ENCODE measurements at regions not wholly inside any gene's neighbourhood (a gene's known extent, or its start where the extent isn't known, plus 50 kb on each side); places are given as distances from the start of the nearest gene placed in this dataset.

DNA sequence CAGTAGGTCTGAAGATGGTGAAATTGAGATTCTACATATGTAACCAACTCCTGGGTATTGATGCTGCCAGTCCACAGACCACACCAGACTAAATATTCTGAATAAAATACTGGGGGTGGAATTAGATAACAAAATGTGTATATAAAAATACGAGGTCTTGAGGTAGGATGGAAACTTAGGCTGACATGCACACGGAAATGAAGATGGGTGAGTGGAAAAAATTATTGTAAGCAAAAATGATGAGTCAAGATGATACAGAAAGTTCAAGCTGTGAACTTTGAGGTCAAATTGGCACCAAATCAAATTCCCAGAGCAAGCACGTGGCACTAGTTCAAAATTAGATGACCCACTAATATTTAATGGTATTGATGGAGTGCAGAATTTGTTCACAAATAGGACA lies 713.4 kb upstream of the ACO1 start:
- H3K27ac Mint-ChIP-seq (ENCODE audit: unreplicated experiment) = no peak overlapping the region
- CTCF ChIA-PET = no interaction called here

DNA sequence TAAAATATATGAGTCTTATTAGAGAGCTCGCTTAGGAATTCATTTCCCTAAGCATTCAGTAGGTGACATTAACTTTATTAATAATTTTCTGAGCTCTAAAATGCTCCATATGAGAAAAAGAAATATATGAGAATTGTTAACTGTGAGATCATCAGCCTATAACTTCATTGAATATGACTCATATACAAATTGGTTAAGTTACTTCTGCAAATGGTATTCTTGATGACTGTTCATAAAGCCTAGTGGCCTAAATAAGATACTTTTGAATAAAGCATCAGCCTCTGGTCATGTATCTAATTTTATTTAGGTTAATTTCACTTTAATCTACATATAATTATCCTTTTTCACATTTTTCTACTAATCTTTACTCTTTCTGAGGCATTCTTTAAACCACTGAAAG lies 710.2 kb upstream of the ACO1 start:
- intact Hi-C loops (cut with micrococcal nuclease; ENCODE audit: unreplicated experiment) = no loop called here
- H3K4me3 Mint-ChIP-seq (ENCODE audit: unreplicated experiment) = no peak overlapping the region
- no TSS peak for BruUV-seq (replicated peaks)
- no peaks in the 10 kb centered on the region for H3K9me3 Mint-ChIP-seq (ENCODE audit: unreplicated experiment)
- no peaks in the 10 kb centered on the region for H3K36me3 ChIP-seq (ENCODE audit: control insufficient read depth, insufficient read depth, low read length)
- H3K27me3 ChIP-seq (replicated peaks; ENCODE audit: control insufficient read depth, insufficient read depth, low read length) = no peaks in the 10 kb centered on the region
- H3K4me1 Mint-ChIP-seq (ENCODE audit: low read depth, unreplicated experiment) = no peaks in the 10 kb centered on the region
- H3K4me3 ChIP-seq (ENCODE audit: low read depth, low read length) = no peak overlapping the region
- H3K36me3 Mint-ChIP-seq (ENCODE audit: insufficient read depth, unreplicated experiment) = no peaks in the 10 kb centered on the region
- no peaks in the 10 kb centered on the region for H3K4me1 ChIP-seq
- no peak for TF ChIP-seq CTCF (IDR thresholded peaks at IDR 0.05; ENCODE audit: insufficient read depth in 1 of 2, low read depth in 1 of 2, low read length in 1 of 2, severe bottlenecking in 1 of 2, unreplicated experiment in 1 of 2)
- ChIA-PET POLR2A (no interaction called here), CTCF (no interaction called here)
- peaks cover 6% of the 10 kb centered on the region for H3K27me3 Mint-ChIP-seq (ENCODE audit: insufficient read depth, unreplicated experiment)
- H3K27ac Mint-ChIP-seq (ENCODE audit: unreplicated experiment) = no peak overlapping the region
- no peaks in the 10 kb centered on the region for H3K9me3 ChIP-seq
- no peak for DNase-seq

More for the DNA sequence above, 713.4 kb upstream of the ACO1 start:
- no peak overlapping the region for H3K4me3 ChIP-seq (ENCODE audit: low read depth, low read length)
- intact Hi-C loops (cut with micrococcal nuclease; ENCODE audit: unreplicated experiment) = no loop called here
- no peak for DNase-seq
- POLR2A ChIA-PET = no interaction called here
- H3K4me1 ChIP-seq = no peaks in the 10 kb centered on the region
- Mint-ChIP-seq H3K4me3 (ENCODE audit: unreplicated experiment) (no peak overlapping the region), H3K4me1 (ENCODE audit: low read depth, unreplicated experiment) (no peaks in the 10 kb centered on the region), H3K36me3 (ENCODE audit: insufficient read depth, unreplicated experiment) (no peaks in the 10 kb centered on the region), H3K9me3 (ENCODE audit: unreplicated experiment) (no peaks in the 10 kb centered on the region), H3K27me3 (ENCODE audit: insufficient read depth, unreplicated experiment) (peaks cover 2% of the 10 kb centered on the region)
- no peaks in the 10 kb centered on the region for H3K9me3 ChIP-seq
- no peaks in the 10 kb centered on the region for H3K27me3 ChIP-seq (replicated peaks; ENCODE audit: control insufficient read depth, insufficient read depth, low read length)
- no TSS peak for BruUV-seq (replicated peaks)
- no peak for TF ChIP-seq CTCF (IDR thresholded peaks at IDR 0.05; ENCODE audit: insufficient read depth in 1 of 2, low read depth in 1 of 2, low read length in 1 of 2, severe bottlenecking in 1 of 2, unreplicated experiment in 1 of 2)
- H3K36me3 ChIP-seq (ENCODE audit: control insufficient read depth, insufficient read depth, low read length) = no peaks in the 10 kb centered on the region

GRCh38 chr9:31677415-31677814 lies 707.0 kb upstream of the ACO1 start:
- no peak overlapping the region for H3K4me3 Mint-ChIP-seq (ENCODE audit: unreplicated experiment)
- Histone ChIP-seq H3K4me1 (no peaks in the 10 kb centered on the region), H3K9me3 (no peaks in the 10 kb centered on the region), H3K36me3 (ENCODE audit: control insufficient read depth, insufficient read depth, low read length) (no peaks in the 10 kb centered on the region), H3K4me3 (ENCODE audit: low read depth, low read length) (no peak overlapping the region), H3K27me3 (replicated peaks; ENCODE audit: control insufficient read depth, insufficient read depth, low read length) (no peaks in the 10 kb centered on the region)
- H3K27me3 Mint-ChIP-seq (ENCODE audit: insufficient read depth, unreplicated experiment) = peaks cover 9% of the 10 kb centered on the region
- BruUV-seq (replicated peaks) = no TSS peak
- intact Hi-C loops (cut with micrococcal nuclease; ENCODE audit: unreplicated experiment) = no loop called here
- ChIA-PET CTCF (no interaction called here), POLR2A (no interaction called here)
- H3K9me3 Mint-ChIP-seq (ENCODE audit: unreplicated experiment) = no peaks in the 10 kb centered on the region
- no peak for DNase-seq
- H3K4me1 Mint-ChIP-seq (ENCODE audit: low read depth, unreplicated experiment) = no peaks in the 10 kb centered on the region
- no peaks in the 10 kb centered on the region for H3K36me3 Mint-ChIP-seq (ENCODE audit: insufficient read depth, unreplicated experiment)
- H3K27ac Mint-ChIP-seq (ENCODE audit: unreplicated experiment) = no peak overlapping the region
- no peak for TF ChIP-seq CTCF (IDR thresholded peaks at IDR 0.05; ENCODE audit: insufficient read depth in 1 of 2, low read depth in 1 of 2, low read length in 1 of 2, severe bottlenecking in 1 of 2, unreplicated experiment in 1 of 2)
